Right lobe of liver (tissue), 6 donors: ENCODE measurements at regions not wholly inside any gene's neighbourhood (a gene's known extent, or its start where the extent isn't known, plus 50 kb on each side); places are given as distances from the start of the nearest gene placed in this dataset.

ENCODE experiments used
- ATAC-seq, 4 donors: fragments of 200-7000 bp; cut with Tn5 transposase; one replicate each; pipeline ENCODE4 v1.9.1; 2020; ENCODE audit warnings: mild to moderate bottlenecking in 4 of 4, moderate library complexity in 4 of 4
- DNase-seq, 3 donors: peaks; one replicate each; pipeline ENCODE4 v3.0.0-alpha.2; 2020
- H3K27ac ChIP-seq, 3 donors: fragments of 200-600 bp; one replicate each; pipeline ENCODE4 v1.8.0; 2022
- H3K27me3 ChIP-seq, 2 donors: fragments of 200-600 bp; one replicate each; pipeline ENCODE4 v1.8.0; 2022
- H3K36me3 ChIP-seq, 4 donors: fragments of 200-600 bp; sonication (generic) in 1 of 4; one replicate each; pipeline versions ENCODE4 v1.5.1 to v1.8.0; 2017 to 2022; ENCODE audit warnings: control low read depth in 1 of 4
- H3K4me1 ChIP-seq, 4 donors: fragments of 200-600 bp; sonication (generic) in 1 of 4; one replicate each; pipeline versions ENCODE4 v1.5.1 to v1.8.0; 2017 to 2022; ENCODE audit warnings: control low read depth in 1 of 4
- H3K4me3 ChIP-seq, 3 donors: fragments of 200-600 bp; one replicate each; pipeline ENCODE4 v1.8.0; 2022
- H3K9me3 ChIP-seq, 4 donors: fragments of 200-600 bp; sonication (generic) in 1 of 4; one replicate each; pipeline versions ENCODE4 v1.5.1 to v1.8.0; 2017 to 2022; ENCODE audit warnings: control low read depth in 1 of 4
- CTCF ChIP-seq, 4 donors: fragments of 200-600 bp in 3 of 4; fragments of 450-650 bp in 1 of 4; IDR thresholded peaks; one replicate each; pipeline versions ENCODE4 v1.5.1 to v1.8.0; 2016 to 2022; ENCODE audit warnings: antibody characterized with exemption in 4 of 4, mild to moderate bottlenecking in 2 of 4
- POLR2A ChIP-seq: fragments of 450-650 bp; IDR thresholded peaks from one replicate; pipeline ENCODE4 v1.6.1; 2017; ENCODE audit warnings: antibody characterized with exemption, mild to moderate bottlenecking
- WGBS: methylation state at CpG from one replicate; pipeline ENCODE4 v1.1.6; 2018; ENCODE audit warnings: low coverage, low lambda C conversion rate; ENCODE audit not compliant: insufficient coverage; ENCODE audit errors: missing lambda C conversion rate; 5-methylcytosine and 5-hydroxymethylcytosine counted together
- intact Hi-C, 2 donors: fragments of 100-400 bp; cut with DNase I; formaldehyde crosslinking; loops; one replicate each; pipeline versions ENCODE4 v1.11.2 to v1.14.1; 2022
- donor health status: DM: no; HTN: yes; CAD: no.
- donor health status: DM: no; HTN: no; CAD: no.
- donor health status: DM: no; HTN: no; CAD: no.
- donor health status: DM: no; HTN: yes; CAD: no.
- donor health status: DM: no; HTN: yes; CAD: no.

GRCh38 chr15:77746254-77747174 is 113.8 kb upstream of the LINGO1 start:
- WGBS: 71% methylated on average over 2 of the region's 6 CpGs
- TF ChIP-seq POLR2A: no peak
- TF ChIP-seq CTCF (IDR thresholded peaks at IDR 0.05): no peak
- Histone ChIP-seq H3K27ac (no peak overlapping the region), H3K9me3 (no peaks in the 10 kb centered on the region), H3K4me1 (no peaks in the 10 kb centered on the region), H3K4me3 (no peak overlapping the region), H3K27me3 (no peaks in the 10 kb centered on the region), H3K36me3 (no peaks in the 10 kb centered on the region)
- ATAC-seq (no peak), DNase-seq (no peak)
- intact Hi-C loops: no loop called here

- no peaks in the 10 kb centered on the region for H3K36me3 ChIP-seq
- no peaks in the 10 kb centered on the region for H3K4me1 ChIP-seq
- no peaks in the 10 kb centered on the region for H3K27me3 ChIP-seq
- 80% methylated on average over 4 of the region's 6 CpGs for WGBS
- H3K4me3 ChIP-seq: no peak overlapping the region
- H3K27ac ChIP-seq: no peak overlapping the region
- no peaks in the 10 kb centered on the region for H3K9me3 ChIP-seq
- TF ChIP-seq CTCF (IDR thresholded peaks at IDR 0.05) (no peak), POLR2A (no peak)
- intact Hi-C loops: no loop called here
- no peak for ATAC-seq
- DNase-seq: no peak
These were observed 111.7 kb upstream of the LINGO1 start for GRCh38 chr15:77744398-77744797.

- intact Hi-C loops: no loop called here
- Histone ChIP-seq H3K27ac (no peak overlapping the region), H3K9me3 (no peaks in the 10 kb centered on the region), H3K4me3 (no peak overlapping the region), H3K36me3 (no peaks in the 10 kb centered on the region), H3K4me1 (no peaks in the 10 kb centered on the region), H3K27me3 (no peaks in the 10 kb centered on the region)
- TF ChIP-seq POLR2A: no peak
- no peak for DNase-seq
- ATAC-seq: no peak
- 27% methylated on average over 2 of the region's 4 CpGs for WGBS
These were observed 109.9 kb upstream of the LINGO1 start for GRCh38 chr15:77742570-77742969.

- Histone ChIP-seq H3K4me3 (no peak overlapping the region), H3K4me1 (no peaks in the 10 kb centered on the region), H3K9me3 (no peaks in the 10 kb centered on the region), H3K27me3 (no peaks in the 10 kb centered on the region), H3K27ac (no peak overlapping the region), H3K36me3 (no peaks in the 10 kb centered on the region)
- intact Hi-C loops: no loop called here
- DNase-seq (no peak), ATAC-seq (no peak)
- 100% methylated on average over 1 of the region's 5 CpGs for WGBS
- no peak for TF ChIP-seq CTCF (IDR thresholded peaks at IDR 0.05)
- TF ChIP-seq POLR2A: no peak
These were observed 109.4 kb upstream of the LINGO1 start for GRCh38 chr15:77742127-77742526.

- no peaks in the 10 kb centered on the region for H3K9me3 ChIP-seq
- no peaks in the 10 kb centered on the region for H3K27me3 ChIP-seq
- H3K4me1 ChIP-seq: no peaks in the 10 kb centered on the region
- DNase-seq (no peak), ATAC-seq (no peak)
- no peak for TF ChIP-seq CTCF (IDR thresholded peaks at IDR 0.05)
- no peak for TF ChIP-seq POLR2A
- H3K4me3 ChIP-seq: no peak overlapping the region
- no peaks in the 10 kb centered on the region for H3K36me3 ChIP-seq
- no CpG with 5 or more reads among the region's 3 CpGs for WGBS
- no peak overlapping the region for H3K27ac ChIP-seq
- intact Hi-C loops: no loop called here
These were observed 108.4 kb upstream of the LINGO1 start for GRCh38 chr15:77741106-77741505.
